NCI-H2196 (cell line): ENCODE measurements at regions not wholly inside any gene's neighbourhood (a gene's known extent, or its start where the extent isn't known, plus 50 kb on each side); places are given as distances from the start of the nearest gene placed in this dataset.
"Not testable (repeated sequence)": the region's sequence is repeated elsewhere in the genome, so short reads cannot be mapped to it uniquely, and the experiment has no call there.

Experiments
- DNase-seq: peaks from one replicate; lab custom pipeline; 2025; ENCODE audit not compliant: unreplicated experiment; lab: John Stamatoyannopoulos, UW

- DNase-seq = no peak
Observed at GRCh38 chr6:23620911-23621401, 505.1 kb upstream of the NRSN1 start.

DNA sequence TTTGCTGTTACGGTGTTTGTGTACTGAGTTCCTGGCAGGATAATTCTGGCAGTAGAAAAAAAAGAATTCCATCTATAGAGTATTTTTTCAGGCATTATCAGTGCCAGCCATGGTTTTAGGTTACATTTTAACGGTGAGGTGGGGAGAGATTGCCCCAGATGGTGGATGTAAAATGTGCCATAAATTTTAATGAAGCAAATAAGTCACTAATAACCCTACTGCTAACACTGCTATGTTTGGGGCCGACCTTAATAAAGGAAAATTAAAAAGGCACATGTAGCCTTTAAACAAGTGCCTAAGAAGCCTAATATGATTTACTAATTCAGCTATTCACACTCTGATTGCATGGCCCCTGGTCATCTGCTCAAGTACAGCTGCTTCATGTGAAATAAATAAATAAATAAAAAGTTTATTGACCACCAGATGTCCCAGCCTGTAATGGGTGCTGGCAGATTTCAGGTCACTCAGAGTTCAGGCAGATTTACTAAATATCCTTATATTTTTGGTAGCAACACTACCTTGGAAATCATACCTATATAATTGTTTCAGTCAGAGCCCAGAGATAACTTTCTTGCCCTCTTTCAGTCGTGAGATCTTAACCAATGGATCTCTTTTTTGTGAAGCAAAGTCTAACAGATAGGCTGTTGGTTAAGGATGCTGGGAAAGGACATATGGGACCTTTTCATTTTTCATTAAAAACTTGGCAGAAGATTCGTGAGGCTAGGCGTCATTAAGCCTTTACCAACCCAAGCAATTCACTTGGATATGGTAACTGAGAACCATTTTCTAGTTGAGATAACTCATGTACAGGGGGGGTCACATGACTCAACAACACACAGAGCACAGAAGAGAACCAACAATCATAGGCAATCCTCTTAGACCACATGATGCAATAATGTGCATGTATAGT is 495.0 kb upstream of the NRSN1 start:
- DNase-seq = no peak

- DNase-seq = peak; percentile 66
Observed at GRCh38 chr6:23633996-23634395, 492.0 kb upstream of the NRSN1 start.

DNA sequence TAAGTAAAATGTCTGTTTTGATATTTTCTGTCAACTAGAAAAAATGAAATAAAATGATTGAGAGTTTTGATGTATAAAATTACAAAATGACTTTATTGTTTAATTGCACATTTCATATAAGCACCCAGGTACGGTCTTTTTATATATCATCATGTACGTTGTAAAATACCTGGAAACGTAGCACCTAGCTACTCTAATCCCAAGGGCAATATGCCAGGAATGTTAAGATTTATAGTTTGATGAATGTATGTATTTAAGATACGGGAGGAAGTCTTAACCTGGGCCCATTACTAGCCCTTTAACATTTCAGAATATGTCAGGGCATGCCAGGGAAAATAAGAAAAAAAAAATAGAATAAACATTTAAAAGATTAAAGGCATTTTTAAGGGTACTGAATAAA is 490.9 kb upstream of the NRSN1 start:
- DNase-seq = no peak

GRCh38 chr6:23637296-23637695 is 488.7 kb upstream of the NRSN1 start:
- no peak for DNase-seq

GRCh38 chr6:23642849-23643248 is 483.2 kb upstream of the NRSN1 start:
- no peak for DNase-seq

DNA sequence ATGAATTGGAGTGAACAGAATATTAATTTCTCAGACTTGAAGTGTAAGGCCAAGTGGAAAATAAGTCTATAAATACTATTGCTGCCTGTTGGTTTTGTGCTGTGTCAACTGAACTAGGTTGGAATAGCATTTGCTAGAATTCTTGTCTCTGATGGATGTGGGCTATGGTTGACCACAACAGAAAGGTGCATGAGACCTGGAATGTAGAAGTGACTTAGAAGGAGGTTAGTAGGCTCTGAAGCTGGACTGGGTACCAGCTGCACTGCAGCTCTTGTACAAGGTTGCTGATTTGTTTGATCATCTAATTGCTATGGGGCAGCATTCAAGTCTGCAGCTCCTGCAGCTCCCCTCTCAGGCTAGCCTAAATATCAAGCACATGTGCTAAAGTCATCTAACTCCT is 479.0 kb upstream of the NRSN1 start:
- DNase-seq = no peak

DNA sequence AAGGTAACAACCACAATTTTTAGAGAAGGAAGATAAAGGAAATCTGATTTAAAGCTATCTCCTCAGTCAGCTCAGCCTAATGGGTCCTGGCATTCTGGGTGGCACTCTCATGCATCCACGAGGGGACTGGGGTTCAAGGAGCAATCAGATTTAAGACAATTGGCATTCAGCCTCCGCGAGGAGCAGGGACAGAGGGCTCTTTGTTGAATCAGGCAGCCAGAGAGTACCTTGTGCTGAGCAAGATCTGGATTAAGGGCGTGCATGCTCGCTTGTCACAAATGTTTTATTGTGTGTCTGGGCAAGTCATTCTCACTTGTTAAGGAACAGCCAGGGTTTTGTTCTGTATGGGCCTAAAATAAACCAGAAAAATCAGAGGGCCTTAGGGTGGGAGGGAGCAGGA is 475.3 kb upstream of the NRSN1 start:
- DNase-seq = no peak

- DNase-seq = no peak
Observed at GRCh38 chr6:23654745-23655144, 471.3 kb upstream of the NRSN1 start.

DNA sequence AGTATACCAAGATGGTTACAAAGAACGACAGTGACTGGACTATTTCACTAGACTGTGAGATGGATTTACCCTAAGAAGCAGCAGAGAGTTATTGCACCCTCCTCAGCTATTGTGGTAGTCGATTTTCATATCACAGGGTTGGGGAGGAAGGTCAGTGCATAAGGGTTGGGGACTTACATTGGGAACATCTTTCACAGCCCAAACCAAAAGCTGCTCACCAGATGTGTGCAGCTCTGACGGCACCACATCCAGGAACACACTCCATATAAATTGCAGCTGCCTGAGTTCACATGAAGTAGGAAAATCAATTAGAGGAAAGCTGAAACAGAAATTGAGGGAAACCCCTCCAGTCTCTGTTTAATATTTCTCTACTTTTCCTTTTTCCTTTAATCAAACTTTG is 470.5 kb upstream of the NRSN1 start:
- no peak for DNase-seq

- no peak for DNase-seq
Observed at GRCh38 chr6:23656255-23657194, 469.5 kb upstream of the NRSN1 start.

GRCh38 chr6:23659125-23659524 is 466.9 kb upstream of the NRSN1 start:
- peak; percentile 8 for DNase-seq

GRCh38 chr6:23661549-23661948 is 464.5 kb upstream of the NRSN1 start:
- DNase-seq = no peak

GRCh38 chr6:23663096-23663495 is 462.9 kb upstream of the NRSN1 start:
- no peak for DNase-seq

DNA sequence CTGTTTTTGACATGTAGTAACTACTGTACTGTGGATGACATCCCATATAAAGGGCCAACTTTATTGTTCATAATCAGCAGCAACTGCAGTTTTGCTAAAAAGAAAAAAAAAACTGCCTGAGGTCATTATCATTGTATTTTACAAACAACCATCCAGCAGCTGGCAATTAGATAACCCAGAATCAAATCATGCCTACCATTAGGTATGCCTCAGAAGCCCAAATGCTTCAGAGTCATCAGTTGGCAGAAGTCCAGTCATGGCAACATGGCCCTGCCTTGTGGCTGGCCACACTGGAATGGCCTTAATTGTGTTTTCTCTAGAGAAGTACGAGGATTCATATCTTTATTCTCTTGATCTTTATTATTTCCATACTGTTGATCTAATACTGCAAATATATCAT is 462.4 kb upstream of the NRSN1 start:
- no peak for DNase-seq

DNA sequence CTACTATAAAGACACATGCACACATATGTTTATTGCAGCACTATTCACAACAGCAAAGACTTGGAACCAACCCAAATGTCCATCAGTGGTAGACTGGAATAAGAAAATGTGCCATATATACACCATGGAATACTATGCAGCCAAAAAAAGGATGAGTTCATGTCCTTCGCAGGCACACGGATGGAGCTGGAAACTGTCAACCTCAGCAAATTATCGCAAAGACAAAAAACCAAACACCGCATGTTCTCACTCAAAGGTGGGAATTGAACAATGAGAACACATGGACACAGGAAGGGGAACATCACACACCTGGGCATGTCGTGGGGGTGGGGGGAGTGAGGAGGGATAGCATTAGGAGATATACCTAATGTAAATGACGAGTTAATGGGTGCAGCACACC is 460.1 kb upstream of the NRSN1 start:
- DNase-seq = not testable (repeated sequence)

- DNase-seq = no peak
Observed at GRCh38 chr6:23672737-23673136, 453.3 kb upstream of the NRSN1 start.

- no peak for DNase-seq
Observed at GRCh38 chr6:23678626-23679025, 447.4 kb upstream of the NRSN1 start.

- no peak for DNase-seq
Observed at GRCh38 chr6:23681743-23682142, 444.3 kb upstream of the NRSN1 start.

- no peak for DNase-seq
Observed at GRCh38 chr6:23688650-23689049, 437.4 kb upstream of the NRSN1 start.

DNA sequence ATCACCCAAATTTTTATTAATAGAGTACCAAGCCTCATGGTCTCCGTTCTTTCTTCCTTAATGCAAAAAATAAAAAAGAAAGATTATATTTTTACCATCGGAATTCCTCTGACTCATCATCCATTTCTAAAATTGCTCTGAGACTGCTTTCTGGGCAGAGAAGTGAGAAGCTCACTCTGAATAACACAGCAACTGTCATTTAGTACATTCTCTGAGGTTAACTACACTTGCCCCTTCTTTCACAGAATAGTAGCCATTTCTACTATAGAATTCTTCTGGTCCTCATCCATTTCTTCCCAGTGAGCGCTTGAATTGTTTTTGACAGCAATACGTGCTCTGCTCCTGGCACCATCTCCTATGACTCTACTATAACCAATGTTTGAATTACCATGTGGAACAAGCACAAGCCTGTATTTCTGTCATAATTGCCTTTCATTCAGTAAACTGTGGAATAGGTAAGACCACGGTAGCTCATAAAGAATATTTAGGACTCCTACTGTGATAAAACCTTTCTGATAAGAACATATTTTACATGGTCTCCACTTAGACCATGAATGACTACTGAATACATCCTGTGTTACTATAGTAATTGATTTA is 435.5 kb upstream of the NRSN1 start:
- DNase-seq = no peak
